GM21723 (cell line): ENCODE measurements at regions not wholly inside any gene's neighbourhood (a gene's known extent, or its start where the extent isn't known, plus 50 kb on each side); places are given as distances from the start of the nearest gene placed in this dataset.
"Not testable (repeated sequence)": the region's sequence is repeated elsewhere in the genome, so short reads cannot be mapped to it uniquely, and the experiment has no call there.

Source experiments
- ATAC-seq: cut with Tn5 transposase; IDR thresholded peaks from one replicate; pipeline ENCODE4 v1.9.1; 2021; ENCODE audit warnings: mild to moderate bottlenecking, moderate library complexity; ENCODE audit not compliant: unreplicated experiment

DNA sequence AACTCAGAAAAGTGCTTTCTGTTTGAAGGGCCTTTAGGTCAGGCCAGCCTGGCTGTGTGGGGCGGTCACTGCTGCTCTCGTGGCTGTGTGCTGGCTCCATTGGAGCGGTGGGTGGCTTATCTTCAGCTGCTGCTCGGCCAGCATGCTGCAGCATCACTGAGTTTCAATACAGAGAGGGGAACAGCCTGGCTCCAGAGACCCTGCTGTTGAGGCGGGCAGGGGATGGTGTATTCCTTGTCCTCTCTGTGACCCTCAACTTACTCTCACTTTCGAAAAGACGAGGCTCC, 248.5 kb upstream of the ONECUT1 start:
- ATAC-seq, result no peak

DNA sequence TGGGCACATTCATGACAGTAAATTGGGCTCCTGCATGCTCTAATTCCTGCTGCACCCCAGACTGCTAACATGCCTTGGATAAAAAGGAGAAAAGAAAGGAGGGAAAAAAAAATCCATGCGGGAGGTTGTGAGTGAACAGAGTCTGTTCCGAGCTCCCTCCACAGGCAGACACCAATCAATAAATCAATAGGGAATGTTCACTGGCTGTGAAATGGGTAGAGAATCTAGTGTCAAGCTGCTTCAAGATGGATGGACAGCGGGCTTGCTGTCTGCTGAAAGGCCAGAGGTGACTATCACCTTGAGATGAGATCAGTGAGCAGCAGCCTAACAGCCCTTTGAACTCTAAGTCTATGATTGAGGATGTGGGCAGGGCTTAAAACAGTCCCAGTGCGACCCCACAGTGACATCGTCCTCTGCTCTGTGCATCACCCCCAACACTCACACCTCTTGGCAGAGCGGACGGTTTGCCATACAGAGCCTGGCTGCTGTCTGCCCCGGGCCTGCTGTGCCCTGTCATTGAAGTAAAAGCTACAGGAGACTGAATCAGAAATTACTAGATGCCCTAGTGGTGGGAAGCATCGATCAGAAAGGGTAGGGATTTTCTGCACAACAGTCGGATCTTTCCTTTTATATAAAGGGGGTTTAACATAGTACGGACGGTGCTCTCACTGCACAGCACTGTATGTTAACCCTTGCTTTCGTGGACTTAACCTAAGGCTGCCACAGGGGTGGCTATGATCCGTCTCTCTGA, 247.9 kb upstream of the ONECUT1 start:
- no peak for ATAC-seq

DNA sequence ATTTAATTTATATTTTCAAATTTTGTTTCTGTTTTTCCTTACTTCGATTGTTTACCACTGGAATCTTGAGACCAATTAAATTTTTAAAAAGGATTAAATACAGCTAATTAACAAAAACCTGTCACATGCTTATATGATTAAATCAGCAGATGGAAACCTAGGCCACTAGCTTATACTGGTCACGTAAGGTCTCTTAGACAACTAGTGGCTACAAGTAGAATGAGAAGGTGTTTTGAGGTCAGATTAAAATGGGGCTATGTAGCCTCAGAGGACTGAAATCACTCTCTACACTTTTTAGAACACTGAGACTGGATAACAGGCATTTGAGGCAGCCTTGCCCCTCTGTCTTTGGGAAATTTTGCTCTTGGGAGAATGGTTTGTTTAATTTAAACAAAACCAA, 246.5 kb upstream of the ONECUT1 start:
- no peak for ATAC-seq

DNA sequence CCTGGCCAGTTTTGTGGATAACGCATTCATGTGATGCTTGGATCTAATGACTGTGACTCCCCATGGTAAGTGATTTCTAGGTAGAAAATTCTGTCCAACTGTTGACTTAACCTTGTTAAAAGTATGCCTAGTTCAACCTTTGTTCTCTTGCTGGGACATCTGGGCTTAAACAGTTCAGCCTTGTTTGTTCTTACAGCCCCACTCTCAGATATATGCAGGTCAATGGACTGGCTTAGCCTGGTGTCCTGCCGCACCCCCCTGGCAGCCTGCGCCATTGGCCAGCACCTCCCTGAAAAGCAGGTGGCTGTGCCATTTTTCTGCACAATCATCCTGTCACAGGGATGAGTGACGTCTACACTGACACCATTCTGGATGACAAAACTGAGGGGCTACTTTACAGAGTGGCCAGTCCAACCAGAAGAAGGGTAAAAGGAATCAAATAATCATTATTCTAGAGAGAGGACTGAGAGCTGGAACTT, 244.7 kb upstream of the ONECUT1 start:
- ATAC-seq, result no peak

- no peak for ATAC-seq
Observed at GRCh38 chr15:53033709-53034108, 243.6 kb upstream of the ONECUT1 start.

- no peak for ATAC-seq
Observed at GRCh38 chr15:53031469-53031868, 241.3 kb upstream of the ONECUT1 start.

DNA sequence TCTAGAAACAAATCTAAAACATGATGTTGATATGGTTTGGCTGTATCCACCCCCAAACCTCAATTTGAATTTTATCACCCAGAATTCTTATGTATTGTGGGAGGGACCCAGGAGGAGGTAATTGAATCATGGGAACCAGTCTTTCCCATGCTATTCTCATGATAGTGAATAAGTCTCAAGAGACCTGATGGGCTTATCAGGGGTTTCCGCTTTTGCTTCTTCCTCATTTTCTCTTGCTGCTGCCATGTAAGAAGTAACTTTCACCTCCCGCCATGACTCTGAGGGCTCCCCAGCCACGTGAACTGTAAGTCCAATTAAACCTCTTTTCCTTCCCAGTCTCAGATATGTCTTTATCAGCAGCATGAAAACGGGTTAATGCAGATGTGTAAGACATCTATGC, 232.7 kb upstream of the ONECUT1 start:
- ATAC-seq, result no peak

GRCh38 chr15:53013329-53013728, 223.2 kb upstream of the ONECUT1 start:
- ATAC-seq, result no peak

GRCh38 chr15:53011779-53012178, 221.6 kb upstream of the ONECUT1 start:
- ATAC-seq, result not testable (repeated sequence)

DNA sequence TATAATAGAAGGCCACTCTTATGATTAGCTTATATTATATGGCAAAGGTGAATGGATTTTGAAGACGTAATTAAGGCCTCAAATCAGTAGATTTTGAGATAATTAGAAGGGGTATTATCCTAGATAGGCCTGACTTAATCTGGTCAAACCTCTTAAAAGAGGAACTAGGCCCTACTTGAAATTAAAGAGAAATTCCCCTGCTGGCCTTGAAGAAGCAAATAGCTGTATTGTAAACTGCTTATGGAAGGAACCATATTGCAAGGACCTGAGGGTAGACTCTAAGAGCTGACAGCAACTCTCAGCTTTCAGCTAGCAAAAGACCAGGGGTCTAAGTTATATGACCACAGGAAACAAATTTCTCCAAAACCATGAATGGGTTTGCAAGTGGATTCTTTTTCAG, 219.0 kb upstream of the ONECUT1 start:
- no peak for ATAC-seq

DNA sequence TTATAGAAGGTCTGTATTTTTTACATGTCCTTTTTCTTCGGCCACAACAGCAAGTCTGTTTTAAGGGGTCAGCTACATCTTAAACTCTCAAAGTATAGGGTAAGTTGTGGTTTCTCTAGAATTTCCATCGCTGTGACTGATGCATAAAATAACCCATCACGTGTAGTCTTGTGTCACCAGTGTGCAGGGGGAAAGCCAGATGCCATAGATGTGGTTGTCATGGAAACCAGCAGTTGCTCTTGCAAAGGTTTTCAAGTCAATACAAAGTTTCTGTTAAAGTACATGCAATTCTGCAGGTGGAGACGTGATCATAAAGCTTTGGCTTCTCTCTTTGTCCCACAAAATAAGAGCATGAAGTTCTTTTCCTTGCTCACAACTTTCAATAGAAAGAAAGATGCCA, 210.3 kb upstream of the ONECUT1 start:
- ATAC-seq, result no peak

- no peak for ATAC-seq
Observed at GRCh38 chr15:52997123-52997522, 207.0 kb upstream of the ONECUT1 start.

GRCh38 chr15:52994290-52994689, 204.2 kb upstream of the ONECUT1 start:
- ATAC-seq, result no peak

- no peak for ATAC-seq
Observed at GRCh38 chr15:52984507-52984906, 194.4 kb upstream of the ONECUT1 start.

DNA sequence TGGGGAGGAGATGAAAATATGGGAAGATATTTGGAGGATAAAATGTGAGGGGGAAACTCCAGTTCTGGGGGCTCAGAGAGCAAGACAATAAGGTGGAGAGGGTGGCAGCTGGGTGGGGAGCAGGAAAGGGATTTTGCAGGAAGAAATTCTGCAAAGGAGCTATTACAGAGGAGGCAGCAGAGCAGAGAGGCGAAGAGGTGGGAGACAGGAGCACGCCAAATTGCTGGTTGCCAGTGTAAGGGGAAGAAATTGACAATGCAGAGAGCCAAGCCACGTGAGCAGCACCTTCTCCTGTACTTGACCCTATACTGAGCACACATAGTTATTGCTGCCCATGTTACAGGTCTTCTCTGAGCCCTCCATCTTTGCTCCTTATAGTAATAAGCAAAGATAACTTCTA, 190.3 kb upstream of the ONECUT1 start:
- ATAC-seq, result no peak

DNA sequence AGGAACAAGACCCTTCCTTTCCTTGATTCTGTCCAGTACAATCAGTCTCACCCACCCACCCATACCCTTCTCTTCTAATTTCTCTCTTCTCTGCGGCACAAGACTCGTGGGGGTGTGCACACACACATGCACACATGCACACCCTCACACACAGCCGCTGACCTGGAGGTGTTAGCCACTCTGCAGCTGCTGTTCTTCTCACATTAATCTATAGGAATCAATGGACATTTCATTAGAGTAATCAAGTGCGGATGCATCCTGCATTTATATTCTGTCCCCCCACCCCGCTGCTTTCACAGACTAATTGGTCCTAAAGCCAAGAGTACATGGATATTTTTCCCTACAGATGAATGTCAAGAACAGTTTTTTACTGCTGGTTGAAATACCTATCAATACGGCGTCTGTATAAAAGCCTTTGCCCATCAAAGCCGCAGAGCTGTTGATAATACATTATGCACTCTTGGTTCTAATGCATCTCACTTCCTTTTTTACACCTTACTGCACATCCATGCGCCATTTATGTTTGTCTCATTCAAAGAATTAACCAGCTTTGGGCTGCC, 186.5 kb upstream of the ONECUT1 start:
- ATAC-seq, result no peak

GRCh38 chr15:52975941-52976449, 185.9 kb upstream of the ONECUT1 start:
- no peak for ATAC-seq

- no peak for ATAC-seq
Observed at GRCh38 chr15:52963865-52964264, 173.7 kb upstream of the ONECUT1 start.

GRCh38 chr15:52960283-52960682, 170.1 kb upstream of the ONECUT1 start:
- ATAC-seq, result no peak

DNA sequence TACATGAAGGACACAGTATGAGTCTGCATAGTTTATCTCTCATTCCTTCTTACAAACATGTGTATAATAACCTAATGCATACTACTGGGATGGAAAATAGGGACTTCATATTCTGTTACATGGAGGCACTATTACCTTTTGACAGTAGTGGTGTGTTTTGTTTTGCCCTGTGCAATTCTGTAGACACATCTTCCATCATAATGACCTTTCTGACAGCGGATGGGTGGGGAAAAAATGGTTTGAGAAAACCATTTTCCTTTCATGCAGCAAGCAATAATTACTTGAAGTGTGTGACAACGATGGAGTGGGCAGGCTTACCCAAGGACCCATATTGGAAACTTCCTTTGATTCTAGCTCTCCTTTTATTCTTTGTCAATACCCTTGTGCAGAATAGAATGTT, 153.6 kb upstream of the ONECUT1 start:
- ATAC-seq, result no peak

DNA sequence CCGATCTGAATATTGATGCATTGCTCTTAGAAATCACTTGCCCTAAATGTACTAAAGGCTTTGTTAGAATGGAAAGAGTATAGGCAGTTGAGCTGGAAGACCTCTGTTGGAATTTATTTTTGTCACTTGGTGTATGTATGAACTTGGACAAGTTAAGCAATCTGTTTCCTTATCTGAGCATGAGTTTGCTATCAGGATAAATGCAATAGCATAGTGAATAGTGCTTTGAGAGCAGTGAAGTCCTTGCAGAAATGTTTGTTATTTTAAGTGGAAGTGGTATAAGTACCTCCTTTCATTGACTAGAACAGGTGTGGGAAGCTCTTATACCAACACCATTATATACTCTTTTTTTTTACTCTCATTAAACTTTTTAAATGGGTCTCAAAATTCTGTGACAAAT, 146.4 kb upstream of the ONECUT1 start:
- no peak for ATAC-seq

- no peak for ATAC-seq
Observed at GRCh38 chr15:52925130-52925529, 135.0 kb upstream of the ONECUT1 start.

- ATAC-seq, result no peak
Observed at GRCh38 chr15:52924630-52925029, 134.5 kb upstream of the ONECUT1 start.
